K562 (cell line): ENCODE measurements at regions not wholly inside any gene's neighbourhood (a gene's known extent, or its start where the extent isn't known, plus 50 kb on each side); places are given as distances from the start of the nearest gene placed in this dataset.

ENCODE experiments used
- ATAC-seq: fragments of 200-7000 bp; cut with Tn5 transposase; 3 replicates; pipeline ENCODE4 v1.9.1; 2020; ENCODE audit warnings: moderate library complexity
- BruUV-seq: library from RNA; stranded (reverse); fragments of 400-500 nt; replicated peaks from 2 replicates; lab custom pipeline; 2021; lab: Mats Ljungman, UMichigan
- CTCF ChIA-PET: fragments of 300-600 bp; formaldehyde crosslinking; extraction: SDS; loops from one replicate; lab custom pipeline; 2021; ENCODE audit warnings: low intra/inter-chr PET ratio; lab: Yijun Ruan, JAX
- POLR2A ChIA-PET: fragments of 300-600, 350-650 bp; sonication (Branson Sonifier 250); formaldehyde crosslinking; extraction: SDS; loops from one replicate; lab custom pipeline; 2021; ENCODE audit warnings: antibody characterized with exemption, inconsistent platforms; lab: Yijun Ruan, JAX
- DNase-seq, 4 experiments: peaks; one replicate each; pipeline versions ENCODE4 v3.0.0 to v3.0.0-alpha.2; 2011 to 2018; ENCODE audit warnings: low spot score in 3 of 4, mixed read lengths in 3 of 4; ENCODE audit errors: extremely low read depth in 1 of 4
- FAIRE-seq: peaks from 2 replicates; lab custom pipeline; 2011; peaks lifted over from hg19 to GRCh38; lab: Jason Lieb, UNC
- H2AFZ ChIP-seq: 2 replicates; pipeline ENCODE4 v1.6.0; 2011; ENCODE audit warnings: low read depth, low read length, control low read depth, inconsistent platforms
- H3K27ac ChIP-seq: fragments of 200-600 bp; 3 replicates; pipeline ENCODE4 v1.8.0; 2011; ENCODE audit warnings: low read depth, mild to moderate bottlenecking, control low read depth, inconsistent platforms, low read length, moderate library complexity, mixed read lengths; ENCODE audit errors: extremely low read depth
- H3K27me3 ChIP-seq, 2 experiments: fragments of 300-600 bp in 1 of 2; 2 replicates in 1 of 2; 3 replicates in 1 of 2; pipeline versions ENCODE4 v1.6.0 to v1.8.0; 2011; ENCODE audit warnings: inconsistent platforms in 2 of 2, low read length in 2 of 2, mild to moderate bottlenecking in 1 of 2, mixed read lengths in 1 of 2, moderate library complexity in 1 of 2; ENCODE audit not compliant: control insufficient read depth in 2 of 2, insufficient read depth in 2 of 2
- H3K36me3 ChIP-seq: fragments of 300-600 bp; 3 replicates; pipeline ENCODE4 v1.8.0; 2011; ENCODE audit warnings: mild to moderate bottlenecking, low read length, inconsistent platforms; ENCODE audit not compliant: control insufficient read depth, insufficient read depth
- H3K4me1 ChIP-seq, 2 experiments: fragments of 200-600 bp in 1 of 2; replicated peaks in 1 of 2; 2 replicates in 1 of 2; 3 replicates in 1 of 2; pipeline versions ENCODE4 v1.5.1 to v1.8.0; 2011; ENCODE audit warnings: inconsistent platforms in 2 of 2, low read length in 2 of 2, mild to moderate bottlenecking in 1 of 2, mixed read lengths in 1 of 2, moderate library complexity in 1 of 2; ENCODE audit not compliant: control insufficient read depth in 2 of 2, insufficient read depth in 2 of 2
- H3K4me2 ChIP-seq: 2 replicates; pipeline ENCODE4 v1.6.1; 2011; ENCODE audit warnings: low read length, control low read depth, inconsistent platforms, mixed read lengths; ENCODE audit not compliant: insufficient read depth
- H3K4me3 ChIP-seq: fragments of 200-600 bp; sonication (generic), shearing (Covaris generic); 2 replicates; pipeline ENCODE4 v1.5.1; 2016; ENCODE audit warnings: control low read depth, inconsistent platforms
- H3K79me2 ChIP-seq: fragments of 200-600 bp; 3 replicates; pipeline ENCODE4 v1.8.0; 2011; ENCODE audit warnings: low read length, inconsistent platforms; ENCODE audit not compliant: control insufficient read depth, insufficient read depth
- H3K9ac ChIP-seq, 2 experiments: 2 replicates each; pipeline versions ENCODE4 v1.6.0 to v1.6.1; 2011; ENCODE audit warnings: low read depth in 2 of 2, low read length in 2 of 2, control low read depth in 1 of 2, inconsistent platforms in 1 of 2, mild to moderate bottlenecking in 1 of 2, mixed read lengths in 1 of 2; ENCODE audit not compliant: insufficient read depth in 1 of 2
- H3K9me1 ChIP-seq: one replicate; pipeline ENCODE4 v1.6.0; 2011; ENCODE audit warnings: inconsistent platforms, mild to moderate bottlenecking, low read length, moderate library complexity; ENCODE audit not compliant: control insufficient read depth, insufficient read depth
- H3K9me3 ChIP-seq: replicated peaks from 2 replicates; pipeline ENCODE4 v1.5.1; 2011; ENCODE audit warnings: low read depth, low read length, inconsistent platforms; ENCODE audit not compliant: control insufficient read depth, insufficient read depth
- H4K20me1 ChIP-seq: replicated peaks from 2 replicates; pipeline ENCODE4 v1.6.1; 2011; ENCODE audit warnings: low read length, inconsistent platforms, mixed read lengths; ENCODE audit not compliant: control insufficient read depth, insufficient read depth
- CBX1 ChIP-seq: sonication (generic); IDR thresholded peaks from 2 replicates; pipeline ENCODE4 v1.6.1; 2016; ENCODE audit warnings: antibody characterized with exemption, low read depth, mild to moderate bottlenecking
- COPS2 ChIP-seq: fragments of 450-650 bp; conservative IDR thresholded peaks from 2 replicates; pipeline ENCODE4 v1.6.1; 2016; ENCODE audit warnings: mild to moderate bottlenecking, moderate library complexity
- DPF2 ChIP-seq: fragments of 450-650 bp; IDR thresholded peaks from 2 replicates; pipeline ENCODE4 v1.6.1; 2016
- ETV1 ChIP-seq: fragments of 450-650 bp; conservative IDR thresholded peaks from 2 replicates; pipeline ENCODE4 v1.6.1; 2016; ENCODE audit warnings: missing genetic modification characterization, control low read depth, low read depth, missing compliant biosample characterization
- MIER1 ChIP-seq: fragments of 450-650 bp; IDR thresholded peaks from 2 replicates; pipeline ENCODE4 v1.6.1; 2016; ENCODE audit warnings: antibody characterized with exemption, mild to moderate bottlenecking, low read depth
- POLR2B ChIP-seq: fragments of 450-650 bp; IDR thresholded peaks from 2 replicates; pipeline ENCODE4 v1.6.1; 2018; ENCODE audit warnings: low read depth; ENCODE audit not compliant: partially characterized antibody
- PPARD ChIP-seq: fragments of 250-450 bp; sonication (Bioruptor Pico); IDR thresholded peaks from 2 replicates; pipeline ENCODE4 v1.8.0; 2022; ENCODE audit warnings: inconsistent platforms, mild to moderate bottlenecking, moderate library complexity
- RBM15 ChIP-seq: fragments of 200-400 bp; formaldehyde crosslinking; IDR thresholded peaks from 2 replicates; pipeline ENCODE4 v1.6.1; 2018; ENCODE audit warnings: mild to moderate bottlenecking, low read length, moderate library complexity; ENCODE audit not compliant: insufficient read depth
- RUNX1 ChIP-seq: sonication (generic); IDR thresholded peaks from 2 replicates; pipeline ENCODE4 v1.6.1; 2016; ENCODE audit warnings: antibody characterized with exemption, low read depth
- SAFB ChIP-seq: fragments of 200-400 bp; formaldehyde crosslinking; IDR thresholded peaks from 2 replicates; pipeline ENCODE4 v1.6.1; 2017; ENCODE audit warnings: low read depth, low read length, borderline replicate concordance
- STAT5A ChIP-seq: IDR thresholded peaks from 2 replicates; pipeline ENCODE4 v1.6.1; 2012; ENCODE audit warnings: low read length, inconsistent platforms, borderline replicate concordance
- TBL1XR1 ChIP-seq, 2 experiments: IDR thresholded peaks; 2 replicates each; pipeline ENCODE4 v1.6.1; 2012; ENCODE audit warnings: improper control_type of control experiment in 2 of 2, low read length in 2 of 2, mild to moderate bottlenecking in 1 of 2
- ZKSCAN3 ChIP-seq: fragments of 250-450 bp; sonication (Bioruptor Pico); IDR thresholded peaks from 2 replicates; pipeline ENCODE4 v1.4.0; 2020
- ZNF174 ChIP-seq: fragments of 250-450 bp; sonication (Bioruptor Pico); IDR thresholded peaks from 2 replicates; pipeline ENCODE4 v1.4.0; 2020; ENCODE audit warnings: mild to moderate bottlenecking
- ZNF77 ChIP-seq: fragments of 250-450 bp; sonication (Bioruptor Pico); IDR thresholded peaks from 2 replicates; pipeline ENCODE4 v1.5.0; 2020
- WGBS: fragments of 100-300 bp; shearing (Covaris generic); methylation state at CpG from one replicate; pipeline ENCODE4 v1.1.6; 2016; ENCODE audit warnings: low coverage, mixed read lengths; ENCODE audit not compliant: insufficient coverage; ENCODE audit errors: missing lambda C conversion rate; 5-methylcytosine and 5-hydroxymethylcytosine counted together
- in situ Hi-C: fragments of 300-500 bp; cut with MboI; formaldehyde crosslinking; loops from 4 replicates; pipeline ENCODE4 v1.15.0; 2018; ENCODE audit warnings: inconsistent platforms, mixed read lengths
- intact Hi-C: fragments of 100-400 bp; cut with micrococcal nuclease; formaldehyde crosslinking; loops from 2 replicates; pipeline ENCODE4 v1.14.2; 2022
- TF ChIP-seq, protein P1 (sequence below): fragments of 450-650 bp; IDR thresholded peaks from one replicate; pipeline ENCODE4 v1.6.1; 2018; ENCODE audit warnings: mild to moderate bottlenecking, moderate library complexity; ENCODE audit not compliant: partially characterized antibody
- TF ChIP-seq, protein P2 (sequence below): fragments of 450-650 bp; IDR thresholded peaks from 2 replicates; pipeline ENCODE4 v1.6.1; 2017; ENCODE audit warnings: antibody characterized with exemption, mild to moderate bottlenecking
- TF ChIP-seq, protein P3 (sequence below): fragments of 450-650 bp; formaldehyde crosslinking; IDR thresholded peaks from 2 replicates; pipeline ENCODE4 v1.4.0; 2020; ENCODE audit warnings: mild to moderate bottlenecking, mixed read lengths

DNA sequence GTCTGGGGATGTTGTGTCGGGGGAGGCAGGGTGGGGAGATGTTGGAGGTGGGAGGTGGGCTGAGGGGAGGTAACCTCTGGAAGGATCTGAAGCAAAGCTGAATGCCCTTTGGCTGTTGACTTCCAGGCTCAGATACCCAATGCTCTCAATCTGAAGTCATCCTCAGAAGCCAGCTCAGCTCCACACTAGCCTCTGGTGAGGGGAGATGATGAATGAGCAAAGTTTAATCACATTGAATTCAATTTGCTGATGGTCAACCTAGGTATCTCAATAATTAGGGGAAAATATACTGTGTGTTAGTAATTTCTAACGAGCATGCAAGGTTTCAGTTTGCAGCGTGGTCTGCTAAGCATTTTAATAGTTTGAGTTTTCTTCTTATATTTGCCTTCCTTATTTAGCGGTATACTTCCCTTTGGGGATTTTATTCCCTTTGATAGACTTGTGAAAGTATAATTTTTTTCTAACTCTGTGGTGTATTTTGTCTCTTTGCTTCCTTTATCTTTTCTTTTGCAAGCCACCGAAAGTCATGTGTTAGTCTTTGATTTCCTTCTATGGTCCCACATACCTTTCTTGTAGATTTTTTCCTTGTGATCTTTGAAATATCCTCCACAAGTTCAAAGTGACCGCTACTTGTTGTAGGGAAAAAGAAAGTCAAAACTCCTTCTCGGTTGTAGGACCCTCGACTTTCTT, 146.3 kb upstream of the LEF1 start:
- H3K79me2 ChIP-seq = no peaks in the 10 kb centered on the region
- no peaks in the 10 kb centered on the region for H3K9me1 ChIP-seq
- H3K9me3 ChIP-seq = no peaks in the 10 kb centered on the region
- H3K27ac ChIP-seq = no peak overlapping the region
- H3K27me3 ChIP-seq = 0 out of 5 replicates have a peak, but pooled peaks cover 0 to 3% of the 10 kb centered on the region in 2 experiments
- 9% methylated on average over 8 of the region's 8 CpGs for WGBS
- POLR2A ChIA-PET = no interaction called here
- H3K4me3 ChIP-seq = no peak overlapping the region
- no peaks in the 10 kb centered on the region for H3K36me3 ChIP-seq
- FAIRE-seq (no peak), DNase-seq (no peak), ATAC-seq (no peak)
- in situ Hi-C loops = no loop called here
- H3K4me2 ChIP-seq = no peak overlapping the region
- no TSS peak for BruUV-seq
- H2AFZ ChIP-seq = peak overlapping the region; percentile 1; the same call in 1 of the 2 replicates
- H3K4me1 ChIP-seq = no peaks in the 10 kb centered on the region
- TF ChIP-seq ZKSCAN3 = no peak
- TF ChIP-seq COPS2 = no peak
- no peak for TF ChIP-seq STAT5A
- TF ChIP-seq TBL1XR1 (IDR thresholded peaks at IDR 0.05; ENCODE audit: low read length in 2 of 2) = no peak
- TF ChIP-seq, protein P1, sequence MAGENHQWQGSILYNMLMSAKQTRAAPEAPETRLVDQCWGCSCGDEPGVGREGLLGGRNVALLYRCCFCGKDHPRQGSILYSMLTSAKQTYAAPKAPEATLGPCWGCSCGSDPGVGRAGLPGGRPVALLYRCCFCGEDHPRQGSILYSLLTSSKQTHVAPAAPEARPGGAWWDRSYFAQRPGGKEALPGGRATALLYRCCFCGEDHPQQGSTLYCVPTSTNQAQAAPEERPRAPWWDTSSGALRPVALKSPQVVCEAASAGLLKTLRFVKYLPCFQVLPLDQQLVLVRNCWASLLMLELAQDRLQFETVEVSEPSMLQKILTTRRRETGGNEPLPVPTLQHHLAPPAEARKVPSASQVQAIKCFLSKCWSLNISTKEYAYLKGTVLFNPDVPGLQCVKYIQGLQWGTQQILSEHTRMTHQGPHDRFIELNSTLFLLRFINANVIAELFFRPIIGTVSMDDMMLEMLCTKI = no peak
- TF ChIP-seq, protein P2, sequence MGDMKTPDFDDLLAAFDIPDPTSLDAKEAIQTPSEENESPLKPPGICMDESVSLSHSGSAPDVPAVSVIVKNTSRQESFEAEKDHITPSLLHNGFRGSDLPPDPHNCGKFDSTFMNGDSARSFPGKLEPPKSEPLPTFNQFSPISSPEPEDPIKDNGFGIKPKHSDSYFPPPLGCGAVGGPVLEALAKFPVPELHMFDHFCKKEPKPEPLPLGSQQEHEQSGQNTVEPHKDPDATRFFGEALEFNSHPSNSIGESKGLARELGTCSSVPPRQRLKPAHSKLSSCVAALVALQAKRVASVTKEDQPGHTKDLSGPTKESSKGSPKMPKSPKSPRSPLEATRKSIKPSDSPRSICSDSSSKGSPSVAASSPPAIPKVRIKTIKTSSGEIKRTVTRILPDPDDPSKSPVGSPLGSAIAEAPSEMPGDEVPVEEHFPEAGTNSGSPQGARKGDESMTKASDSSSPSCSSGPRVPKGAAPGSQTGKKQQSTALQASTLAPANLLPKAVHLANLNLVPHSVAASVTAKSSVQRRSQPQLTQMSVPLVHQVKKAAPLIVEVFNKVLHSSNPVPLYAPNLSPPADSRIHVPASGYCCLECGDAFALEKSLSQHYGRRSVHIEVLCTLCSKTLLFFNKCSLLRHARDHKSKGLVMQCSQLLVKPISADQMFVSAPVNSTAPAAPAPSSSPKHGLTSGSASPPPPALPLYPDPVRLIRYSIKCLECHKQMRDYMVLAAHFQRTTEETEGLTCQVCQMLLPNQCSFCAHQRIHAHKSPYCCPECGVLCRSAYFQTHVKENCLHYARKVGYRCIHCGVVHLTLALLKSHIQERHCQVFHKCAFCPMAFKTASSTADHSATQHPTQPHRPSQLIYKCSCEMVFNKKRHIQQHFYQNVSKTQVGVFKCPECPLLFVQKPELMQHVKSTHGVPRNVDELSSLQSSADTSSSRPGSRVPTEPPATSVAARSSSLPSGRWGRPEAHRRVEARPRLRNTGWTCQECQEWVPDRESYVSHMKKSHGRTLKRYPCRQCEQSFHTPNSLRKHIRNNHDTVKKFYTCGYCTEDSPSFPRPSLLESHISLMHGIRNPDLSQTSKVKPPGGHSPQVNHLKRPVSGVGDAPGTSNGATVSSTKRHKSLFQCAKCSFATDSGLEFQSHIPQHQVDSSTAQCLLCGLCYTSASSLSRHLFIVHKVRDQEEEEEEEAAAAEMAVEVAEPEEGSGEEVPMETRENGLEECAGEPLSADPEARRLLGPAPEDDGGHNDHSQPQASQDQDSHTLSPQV = no peak
- TF ChIP-seq PPARD (CRISPR knock-in tag) = no peak
- TF ChIP-seq SAFB = no peak
- TF ChIP-seq DPF2 = no peak
- no peak for TF ChIP-seq MIER1
- no peak for TF ChIP-seq RUNX1
- no peak for TF ChIP-seq ZNF174
- TF ChIP-seq RBM15 = no peak
- TF ChIP-seq ZNF77 (CRISPR knock-in tag) = no peak
- TF ChIP-seq, protein P3, sequence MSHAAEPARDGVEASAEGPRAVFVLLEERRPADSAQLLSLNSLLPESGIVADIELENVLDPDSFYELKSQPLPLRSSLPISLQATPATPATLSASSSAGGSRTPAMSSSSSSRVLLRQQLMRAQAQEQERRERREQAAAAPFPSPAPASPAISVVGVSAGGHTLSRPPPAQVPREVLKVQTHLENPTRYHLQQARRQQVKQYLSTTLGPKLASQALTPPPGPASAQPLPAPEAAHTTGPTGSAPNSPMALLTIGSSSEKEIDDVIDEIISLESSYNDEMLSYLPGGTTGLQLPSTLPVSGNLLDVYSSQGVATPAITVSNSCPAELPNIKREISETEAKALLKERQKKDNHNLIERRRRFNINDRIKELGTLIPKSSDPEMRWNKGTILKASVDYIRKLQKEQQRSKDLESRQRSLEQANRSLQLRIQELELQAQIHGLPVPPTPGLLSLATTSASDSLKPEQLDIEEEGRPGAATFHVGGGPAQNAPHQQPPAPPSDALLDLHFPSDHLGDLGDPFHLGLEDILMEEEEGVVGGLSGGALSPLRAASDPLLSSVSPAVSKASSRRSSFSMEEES (CRISPR knock-in tag) = no peak
- no peak for TF ChIP-seq CBX1
- TF ChIP-seq POLR2B = no peak
- TF ChIP-seq ETV1 (tag) = no peak
- CTCF ChIA-PET = interaction anchor here (0.6 kb wide), 1 partner anchor 57 kb away, joined by 3 read pairs; no protein-coding TSS in a partner anchor
- intact Hi-C loops = no loop called here
- no peaks in the 10 kb centered on the region for H4K20me1 ChIP-seq
- H3K9ac ChIP-seq = no peak overlapping the region
